ACHN (cell line): ENCODE measurements at regions not wholly inside any gene's neighbourhood (a gene's known extent, or its start where the extent isn't known, plus 50 kb on each side); places are given as distances from the start of the nearest gene placed in this dataset.
"Not testable (repeated sequence)": the region's sequence is repeated elsewhere in the genome, so short reads cannot be mapped to it uniquely, and the experiment has no call there.

Experiments
- DNase-seq: peaks from one replicate; pipeline ENCODE4 v3.0.0-alpha.2; 2015
- in situ Hi-C: cut with HindIII; loops from 2 replicates; pipeline ENCODE4 v1.10.0; 2017; ENCODE audit warnings: low sequenced_read_pairs, low pct_ligation_motif_present, low pct_unique_long_range_greater_than_20kb

- DNase-seq: no peak
- in situ Hi-C loops: no loop called here
Observed at GRCh38 chrX:139475432-139475831, 55.1 kb upstream of the F9 start.

GRCh38 chrX:139461945-139462344, 68.6 kb upstream of the F9 start:
- DNase-seq, in situ Hi-C loops: not testable (repeated sequence)

GRCh38 chrX:139454743-139455142, 75.8 kb upstream of the F9 start:
- in situ Hi-C loops: no loop called here

GRCh38 chrX:139448996-139449395, 81.5 kb upstream of the F9 start:
- in situ Hi-C loops: no loop called here
- DNase-seq: no peak

More at GRCh38 chrX:139454743-139455142, 75.8 kb upstream of the F9 start:
- DNase-seq: no peak

DNA sequence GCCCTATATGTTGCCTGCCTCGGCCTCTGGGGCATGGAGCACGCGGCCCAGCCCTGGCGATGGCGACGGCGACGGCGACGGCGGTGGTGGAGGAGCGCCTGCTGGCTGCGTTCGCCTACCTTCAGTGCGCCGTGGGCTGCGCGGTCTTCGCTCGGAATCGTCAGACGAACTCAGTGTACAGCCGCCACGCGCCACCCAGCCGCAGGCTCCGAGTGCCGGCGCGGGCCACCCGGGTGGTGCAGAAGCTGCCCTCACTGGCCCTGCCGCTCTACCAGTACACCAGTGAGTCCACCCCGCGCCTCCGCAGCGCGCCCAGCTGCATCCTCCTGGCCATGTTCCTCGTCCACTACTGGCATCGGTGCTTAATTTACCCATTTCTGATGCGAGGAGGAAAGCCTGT, 83.7 kb upstream of the F9 start:
- in situ Hi-C loops: no loop called here
- DNase-seq: no peak

GRCh38 chrX:139429913-139430312, 100.6 kb upstream of the F9 start:
- DNase-seq: peak; percentile 0
- in situ Hi-C loops: no loop called here

DNA sequence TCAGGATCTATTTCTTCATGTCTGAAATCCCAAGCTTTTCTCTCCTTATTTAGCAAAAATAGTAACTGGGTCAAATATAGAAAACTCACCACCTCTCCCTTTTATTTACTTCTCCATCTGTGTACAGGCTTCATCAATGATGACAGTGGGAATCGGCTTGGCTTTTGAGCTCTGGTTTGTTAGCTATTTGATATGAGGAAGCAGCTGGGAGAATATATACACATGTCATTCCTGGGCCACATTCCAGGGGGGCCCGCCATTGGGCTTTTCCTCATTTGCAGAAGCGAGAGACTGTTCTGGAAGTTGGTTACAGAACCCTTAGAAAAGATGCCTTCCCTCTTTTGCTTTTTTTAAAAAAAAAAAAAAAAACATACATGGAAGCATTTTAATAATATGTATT, 107.4 kb upstream of the F9 start:
- in situ Hi-C loops: no loop called here
- DNase-seq: no peak

GRCh38 chrX:139398258-139398657, 132.3 kb upstream of the F9 start:
- DNase-seq, in situ Hi-C loops: not testable (repeated sequence)

- DNase-seq: no peak
Observed at GRCh38 chrX:139388254-139388653, 142.3 kb upstream of the F9 start.

DNA sequence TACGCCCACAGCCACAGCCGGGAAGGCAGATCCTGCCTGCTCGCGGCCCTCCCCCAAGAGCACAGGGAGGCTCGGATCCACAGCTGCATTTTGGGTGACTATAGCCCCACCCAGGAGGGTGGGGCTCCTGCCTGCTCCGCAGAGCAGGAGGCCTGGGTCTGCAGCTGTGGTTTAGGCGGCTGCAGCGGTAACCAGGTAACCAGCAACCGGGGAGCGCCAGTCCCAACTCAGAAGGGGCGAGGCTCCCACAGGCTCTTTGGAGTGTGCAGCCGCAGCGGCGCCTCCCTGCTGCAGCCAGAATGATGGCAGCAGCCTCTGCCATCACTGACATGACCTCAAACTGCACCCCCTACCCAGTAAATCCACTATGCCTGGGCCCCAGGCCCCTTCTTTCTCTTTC, 148.0 kb upstream of the F9 start:
- in situ Hi-C loops: no loop called here
- no peak for DNase-seq

More at GRCh38 chrX:139388254-139388653, 142.3 kb upstream of the F9 start:
- in situ Hi-C loops: no loop called here

- DNase-seq, in situ Hi-C loops: not testable (repeated sequence)
Observed at GRCh38 chrX:139376547-139376946, 154.0 kb upstream of the F9 start.

GRCh38 chrX:139360356-139360755, 170.2 kb upstream of the F9 start:
- no peak for DNase-seq
- in situ Hi-C loops: no loop called here

DNA sequence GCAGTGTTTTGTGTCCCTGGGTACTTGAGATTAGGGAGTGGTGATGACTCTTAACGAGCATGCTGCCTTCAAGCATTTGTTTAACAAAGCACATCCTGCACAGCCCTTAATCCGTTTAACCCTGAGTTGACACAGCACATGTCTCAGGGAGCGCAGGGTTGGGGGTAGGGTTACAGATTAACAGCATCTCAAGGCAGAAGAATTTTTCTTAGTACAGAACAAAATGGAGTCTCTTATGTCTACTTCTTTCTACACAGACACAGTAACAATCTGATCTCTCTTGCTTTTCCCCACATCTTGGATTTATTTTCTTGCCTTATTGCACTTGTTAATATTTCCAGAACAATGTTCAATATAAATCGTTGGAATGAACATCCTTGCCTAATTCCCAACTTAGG, 187.9 kb upstream of the F9 start:
- in situ Hi-C loops, DNase-seq: not testable (repeated sequence)

DNA sequence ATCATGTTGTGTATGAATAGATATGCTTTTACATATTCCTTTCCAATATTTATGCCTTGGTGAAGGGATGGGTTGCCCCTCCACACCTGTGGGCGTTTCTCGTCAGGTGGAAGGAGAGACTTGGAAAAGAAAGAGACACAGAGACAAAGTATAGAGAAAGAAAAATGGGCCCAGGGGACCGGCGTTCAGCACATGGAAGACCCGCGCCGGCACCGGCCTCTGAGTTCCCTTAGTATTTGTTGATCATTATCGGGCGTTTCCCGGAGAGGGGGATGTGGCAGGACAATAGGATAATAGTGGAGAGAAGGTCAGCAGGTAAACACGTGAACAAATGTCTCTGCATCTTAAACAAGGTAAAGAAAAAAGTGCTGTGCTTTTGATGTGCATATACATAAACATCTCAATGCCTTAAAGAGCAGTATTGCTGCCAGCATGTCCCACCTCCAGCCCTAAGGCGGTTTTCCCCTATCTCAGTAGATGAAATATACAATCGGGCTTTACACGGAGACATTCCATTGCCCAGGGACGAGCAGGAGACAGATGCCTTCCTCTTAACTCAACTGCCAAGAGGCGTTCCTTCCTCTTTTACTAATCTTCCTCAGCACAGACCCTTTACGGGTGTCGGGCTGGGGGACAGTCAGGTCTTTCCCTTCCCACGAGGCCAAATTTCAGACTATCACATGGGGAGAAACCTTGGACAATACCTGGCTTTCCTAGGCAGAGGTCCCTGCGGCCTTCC, 188.5 kb upstream of the F9 start:
- in situ Hi-C loops, DNase-seq: not testable (repeated sequence)

GRCh38 chrX:139332441-139332840, 198.1 kb upstream of the F9 start:
- in situ Hi-C loops: no loop called here
- no peak for DNase-seq

DNA sequence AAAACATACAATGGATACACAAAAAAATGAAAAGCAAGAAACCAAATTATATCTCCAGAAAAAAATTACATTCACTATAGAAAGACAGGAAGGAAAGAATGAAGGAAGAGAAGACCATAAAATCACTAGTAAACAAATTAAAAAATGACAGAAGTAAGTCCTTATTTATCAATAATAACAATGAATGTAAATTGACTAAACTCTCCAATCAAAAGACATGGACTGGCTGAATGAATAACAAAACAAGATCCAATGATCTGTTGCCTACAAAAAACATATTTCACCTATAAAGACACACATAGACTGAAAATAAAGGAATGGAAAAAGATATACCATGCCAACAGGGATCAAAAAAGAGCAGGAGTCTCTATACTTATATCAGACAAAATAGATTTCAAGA, 203.2 kb upstream of the F9 start:
- DNase-seq: no peak
- in situ Hi-C loops: no loop called here

DNA sequence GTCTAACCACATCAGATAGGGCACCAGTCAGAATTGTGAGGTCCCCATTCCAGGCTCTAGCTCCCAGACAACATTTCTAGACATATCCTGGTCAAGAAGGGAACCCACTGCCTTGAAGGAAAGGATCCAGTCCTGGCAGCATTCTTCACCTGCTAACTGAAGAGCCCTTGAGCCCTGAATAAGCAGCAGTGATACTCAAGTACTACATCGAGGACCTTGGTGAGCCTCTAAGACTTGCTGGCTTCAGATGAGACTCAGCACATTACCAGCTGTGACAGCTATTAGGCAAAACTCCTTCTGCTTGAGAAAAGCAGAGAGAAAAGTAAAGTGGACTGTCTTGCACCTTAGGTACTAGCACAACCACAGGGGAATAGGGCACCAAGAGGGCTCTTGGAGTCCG, 205.8 kb upstream of the F9 start:
- DNase-seq: no peak
- in situ Hi-C loops: no loop called here

DNA sequence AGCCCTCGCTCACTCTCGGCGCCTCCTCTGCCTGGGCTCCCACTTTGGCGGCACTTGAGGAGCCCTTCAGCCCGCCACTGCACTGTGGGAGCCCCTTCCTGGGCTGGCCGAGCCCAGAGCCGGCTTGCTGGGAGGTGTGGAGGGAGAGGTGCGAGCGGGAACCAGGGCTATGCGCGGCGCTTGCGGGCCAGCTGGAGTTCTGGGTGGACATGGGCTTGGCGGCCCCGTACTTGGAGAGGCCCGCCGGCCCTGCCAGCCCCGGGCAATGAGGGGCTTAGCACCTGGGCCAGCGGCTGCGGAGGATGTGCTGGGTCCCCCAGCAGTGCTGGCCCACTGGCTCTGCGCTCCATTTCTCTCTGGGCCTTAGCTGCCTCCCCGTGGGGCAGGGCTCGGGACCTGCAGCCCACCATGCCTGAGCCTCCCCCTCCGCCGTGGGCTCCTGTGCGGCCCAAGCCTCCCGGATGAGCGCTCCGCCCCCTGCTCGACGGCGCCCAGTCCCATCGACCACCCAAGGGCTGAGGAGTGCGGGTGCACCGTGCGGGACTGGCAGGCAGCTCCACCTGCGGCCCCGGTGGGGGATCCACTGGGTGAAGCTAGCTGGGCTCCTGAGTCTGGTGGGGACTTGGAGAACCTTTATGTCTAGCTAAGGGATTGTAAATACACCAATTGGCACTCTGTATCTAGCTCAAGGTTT, 209.7 kb upstream of the F9 start:
- in situ Hi-C loops, DNase-seq: not testable (repeated sequence)

DNA sequence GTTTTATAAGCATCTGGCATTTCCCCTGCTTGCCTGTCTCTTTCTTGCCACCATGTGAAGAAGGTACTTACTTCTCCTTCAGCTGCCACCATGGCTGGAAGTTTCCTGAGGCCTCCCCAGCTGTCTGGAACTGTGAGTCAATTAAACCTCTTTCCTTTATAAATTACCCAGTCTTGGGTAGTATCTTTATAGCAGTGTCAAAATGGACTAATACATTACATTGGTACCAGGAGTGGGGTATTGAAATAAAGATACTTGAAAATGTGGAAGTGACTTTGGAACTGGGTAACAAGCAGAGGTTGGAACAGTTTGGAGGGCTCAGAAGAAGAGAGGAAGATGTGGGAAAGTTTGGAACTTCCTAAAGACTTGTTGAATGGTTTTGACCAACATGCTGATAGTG, 223.9 kb upstream of the F9 start:
- in situ Hi-C loops, DNase-seq: not testable (repeated sequence)

DNA sequence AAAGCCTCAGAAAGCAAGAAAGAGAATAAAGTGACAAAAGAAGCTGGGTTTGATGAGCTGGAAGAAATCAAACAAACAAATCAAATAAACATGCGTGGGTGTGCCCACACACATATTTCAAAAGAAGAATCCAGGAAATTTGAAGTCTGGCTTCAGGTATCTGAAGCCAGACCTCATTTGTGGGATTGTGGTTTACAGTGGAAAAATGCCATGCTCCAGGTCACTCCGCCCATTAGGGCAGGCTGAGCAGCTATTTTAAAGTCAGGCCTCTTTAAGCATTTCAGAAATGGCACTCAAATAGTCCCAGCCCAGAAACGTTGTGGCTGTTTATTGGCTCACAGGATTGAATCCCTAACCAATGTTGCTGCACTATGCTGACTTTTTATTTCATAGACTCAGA, 226.1 kb upstream of the F9 start:
- no peak for DNase-seq
- in situ Hi-C loops: no loop called here
